ENCODE measurements at regions not wholly inside any gene's neighbourhood (a gene's known extent, or its start where the extent isn't known, plus 50 kb on each side); places are given as distances from the start of the nearest gene placed in this dataset.

DNA sequence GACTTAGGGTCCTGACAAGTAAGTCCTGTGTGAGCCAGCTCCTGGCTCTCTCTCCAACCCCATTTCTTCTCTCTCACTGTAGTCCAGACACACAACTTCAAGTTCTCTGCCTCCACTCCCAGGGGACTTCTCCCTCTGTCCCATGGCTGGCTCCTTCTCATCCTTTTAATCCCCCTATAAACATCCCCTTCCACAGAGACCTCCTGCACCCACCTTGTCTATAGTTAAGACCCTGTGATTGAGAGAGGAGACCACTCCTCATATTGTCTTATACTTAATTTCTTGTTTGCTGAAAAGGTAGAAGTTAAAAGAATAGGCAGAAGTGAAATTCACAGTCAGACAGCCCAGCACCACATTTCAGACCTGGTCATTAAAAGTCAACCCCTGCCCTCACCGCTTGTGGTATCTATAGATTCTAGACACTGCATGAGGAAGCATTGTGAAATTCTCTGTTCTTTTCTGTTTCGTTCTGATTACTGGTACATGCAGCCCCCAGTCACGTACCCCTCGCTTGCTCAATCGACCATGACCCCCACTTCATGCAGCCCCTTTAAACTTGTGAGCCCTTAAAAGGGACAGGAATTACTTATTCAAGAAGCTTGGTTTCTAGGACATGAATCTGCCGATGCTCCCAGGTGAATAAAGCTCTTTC is 125.6 kb upstream of the FRMD4A start:
- TF ChIP-seq, protein P1, sequence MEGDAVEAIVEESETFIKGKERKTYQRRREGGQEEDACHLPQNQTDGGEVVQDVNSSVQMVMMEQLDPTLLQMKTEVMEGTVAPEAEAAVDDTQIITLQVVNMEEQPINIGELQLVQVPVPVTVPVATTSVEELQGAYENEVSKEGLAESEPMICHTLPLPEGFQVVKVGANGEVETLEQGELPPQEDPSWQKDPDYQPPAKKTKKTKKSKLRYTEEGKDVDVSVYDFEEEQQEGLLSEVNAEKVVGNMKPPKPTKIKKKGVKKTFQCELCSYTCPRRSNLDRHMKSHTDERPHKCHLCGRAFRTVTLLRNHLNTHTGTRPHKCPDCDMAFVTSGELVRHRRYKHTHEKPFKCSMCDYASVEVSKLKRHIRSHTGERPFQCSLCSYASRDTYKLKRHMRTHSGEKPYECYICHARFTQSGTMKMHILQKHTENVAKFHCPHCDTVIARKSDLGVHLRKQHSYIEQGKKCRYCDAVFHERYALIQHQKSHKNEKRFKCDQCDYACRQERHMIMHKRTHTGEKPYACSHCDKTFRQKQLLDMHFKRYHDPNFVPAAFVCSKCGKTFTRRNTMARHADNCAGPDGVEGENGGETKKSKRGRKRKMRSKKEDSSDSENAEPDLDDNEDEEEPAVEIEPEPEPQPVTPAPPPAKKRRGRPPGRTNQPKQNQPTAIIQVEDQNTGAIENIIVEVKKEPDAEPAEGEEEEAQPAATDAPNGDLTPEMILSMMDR (IDR thresholded peaks at IDR 0.05; ENCODE audit: unreplicated experiment) = no peak
- Mint-ChIP-seq H3K27ac (ENCODE audit: unreplicated experiment) (no peak overlapping the region), H3K27me3 (ENCODE audit: unreplicated experiment) (peaks cover 37% of the 10 kb centered on the region), H3K4me1 (ENCODE audit: low read depth, unreplicated experiment) (no peaks in the 10 kb centered on the region), H3K9me3 (ENCODE audit: low read depth, unreplicated experiment) (peaks cover 5% of the 10 kb centered on the region), H3K4me3 (ENCODE audit: low read depth, unreplicated experiment) (no peak overlapping the region), H3K36me3 (ENCODE audit: insufficient read depth, unreplicated experiment) (no peaks in the 10 kb centered on the region)
- no TSS peak for BruUV-seq (replicated peaks)
- no peak for DNase-seq
- CTCF ChIA-PET = interaction anchor here (0.6 kb wide), 1 partner anchor 11 kb away, joined by 3 read pairs; no protein-coding TSS in a partner anchor
- intact Hi-C loops (cut with micrococcal nuclease; ENCODE audit: unreplicated experiment) = no loop called here

DNA sequence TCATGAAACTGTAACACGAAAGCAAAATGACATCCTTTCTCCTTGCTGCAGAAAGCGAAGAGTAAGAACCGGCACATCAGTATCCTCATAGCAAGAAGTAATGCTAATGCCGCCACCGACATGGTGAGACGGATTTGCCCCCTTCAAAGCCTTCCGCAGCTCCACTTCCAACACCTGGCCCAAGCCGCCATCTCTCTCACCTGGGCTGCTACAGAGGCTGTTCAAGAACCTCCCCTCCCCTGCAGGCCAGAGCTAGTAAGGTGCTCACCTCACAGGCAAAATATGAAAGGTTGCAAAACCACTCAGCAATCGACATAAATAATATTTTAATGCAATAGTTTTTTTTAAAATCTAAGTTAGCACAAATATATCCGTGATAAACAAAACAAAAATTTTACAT is 123.9 kb upstream of the FRMD4A start:
- H3K36me3 Mint-ChIP-seq (ENCODE audit: insufficient read depth, unreplicated experiment) = no peaks in the 10 kb centered on the region
- CTCF ChIA-PET = no interaction called here
- BruUV-seq (replicated peaks) = no TSS peak

DNA sequence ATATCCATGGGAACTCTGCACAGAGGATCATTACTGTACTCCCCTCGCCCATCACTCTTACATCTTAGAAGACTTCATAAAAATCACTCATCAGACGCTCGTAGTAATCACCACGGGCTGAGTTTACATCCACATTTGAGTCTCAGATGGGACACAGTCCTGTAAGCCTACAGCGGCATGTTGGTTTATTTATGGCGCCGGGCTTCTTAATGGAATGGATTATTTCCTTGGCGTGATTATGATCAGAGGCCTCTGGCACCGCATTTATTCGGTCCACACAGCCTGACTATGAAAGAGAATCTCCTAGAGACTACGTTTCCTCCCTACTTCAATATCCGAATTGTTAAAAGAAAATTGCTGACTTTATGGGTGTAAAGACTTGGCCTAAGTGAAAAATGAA is 123.5 kb upstream of the FRMD4A start:
- Mint-ChIP-seq H3K36me3 (ENCODE audit: insufficient read depth, unreplicated experiment) (no peaks in the 10 kb centered on the region), H3K4me1 (ENCODE audit: low read depth, unreplicated experiment) (no peaks in the 10 kb centered on the region), H3K4me3 (ENCODE audit: low read depth, unreplicated experiment) (no peak overlapping the region), H3K9me3 (ENCODE audit: low read depth, unreplicated experiment) (peaks cover 5% of the 10 kb centered on the region), H3K27ac (ENCODE audit: unreplicated experiment) (no peak overlapping the region), H3K27me3 (ENCODE audit: unreplicated experiment) (peaks cover 30% of the 10 kb centered on the region)
- DNase-seq = no peak
- CTCF ChIA-PET = interaction anchor here (0.8 kb wide), 1 partner anchor 23 kb away, joined by 3 read pairs; no protein-coding TSS in a partner anchor
- TF ChIP-seq, protein P1 (IDR thresholded peaks at IDR 0.05; ENCODE audit: unreplicated experiment) = no peak
- no TSS peak for BruUV-seq (replicated peaks)
- intact Hi-C loops (cut with micrococcal nuclease; ENCODE audit: unreplicated experiment) = no loop called here

More for the DNA sequence above, 123.9 kb upstream of the FRMD4A start:
- Mint-ChIP-seq H3K9me3 (ENCODE audit: low read depth, unreplicated experiment) (peaks cover 5% of the 10 kb centered on the region), H3K27me3 (ENCODE audit: unreplicated experiment) (peaks cover 30% of the 10 kb centered on the region), H3K4me1 (ENCODE audit: low read depth, unreplicated experiment) (no peaks in the 10 kb centered on the region), H3K27ac (ENCODE audit: unreplicated experiment) (no peak overlapping the region), H3K4me3 (ENCODE audit: low read depth, unreplicated experiment) (no peak overlapping the region)
- intact Hi-C loops (cut with micrococcal nuclease; ENCODE audit: unreplicated experiment) = no loop called here
- TF ChIP-seq, protein P1 (IDR thresholded peaks at IDR 0.05; ENCODE audit: unreplicated experiment) = no peak
- no peak for DNase-seq

DNA sequence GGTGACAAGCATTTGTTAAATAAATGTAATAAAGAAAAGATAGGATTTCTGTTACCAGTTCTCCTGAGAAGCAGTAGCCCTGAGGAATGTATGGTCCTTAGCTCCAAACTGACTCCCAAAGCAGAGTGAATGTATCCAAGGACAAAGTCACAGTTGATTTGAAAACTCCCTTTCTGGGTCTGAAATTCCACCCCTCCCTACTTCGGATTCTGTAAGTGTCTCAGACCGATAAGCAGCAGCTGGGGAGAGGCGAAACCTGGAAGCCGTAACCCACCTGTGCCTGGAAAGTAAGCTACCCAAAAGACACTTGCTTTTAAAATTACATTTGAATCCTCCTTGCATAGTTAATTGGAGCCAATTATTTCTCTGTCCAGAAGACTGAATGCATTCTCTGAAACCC is 122.9 kb upstream of the FRMD4A start:
- intact Hi-C loops (cut with micrococcal nuclease; ENCODE audit: unreplicated experiment) = no loop called here
- no TSS peak for BruUV-seq (replicated peaks)
- DNase-seq = no peak
- no peak overlapping the region for H3K4me3 Mint-ChIP-seq (ENCODE audit: low read depth, unreplicated experiment)
- H3K36me3 Mint-ChIP-seq (ENCODE audit: insufficient read depth, unreplicated experiment) = no peaks in the 10 kb centered on the region
- CTCF ChIA-PET = interaction anchor here (0.8 kb wide), 1 partner anchor 22 kb away, joined by 3 read pairs; no protein-coding TSS in a partner anchor
- peaks cover 5% of the 10 kb centered on the region for H3K9me3 Mint-ChIP-seq (ENCODE audit: low read depth, unreplicated experiment)
- peaks cover 25% of the 10 kb centered on the region for H3K27me3 Mint-ChIP-seq (ENCODE audit: unreplicated experiment)
- H3K4me1 Mint-ChIP-seq (ENCODE audit: low read depth, unreplicated experiment) = no peaks in the 10 kb centered on the region
- TF ChIP-seq, protein P1 (IDR thresholded peaks at IDR 0.05; ENCODE audit: unreplicated experiment) = no peak
- H3K27ac Mint-ChIP-seq (ENCODE audit: unreplicated experiment) = no peak overlapping the region
